HG03439 (cell line): ENCODE measurements at regions not wholly inside any gene's neighbourhood (a gene's known extent, or its start where the extent isn't known, plus 50 kb on each side); places are given as distances from the start of the nearest gene placed in this dataset.

ENCODE experiments used
- ATAC-seq: cut with Tn5 transposase; IDR thresholded peaks from one replicate; pipeline ENCODE4 v1.9.1; 2021; ENCODE audit warnings: mild to moderate bottlenecking, moderate library complexity; ENCODE audit not compliant: unreplicated experiment

- no peak for ATAC-seq
These were observed 539.7 kb upstream of the MARCKS start for GRCh38 chr6:113317442-113317841.

DNA sequence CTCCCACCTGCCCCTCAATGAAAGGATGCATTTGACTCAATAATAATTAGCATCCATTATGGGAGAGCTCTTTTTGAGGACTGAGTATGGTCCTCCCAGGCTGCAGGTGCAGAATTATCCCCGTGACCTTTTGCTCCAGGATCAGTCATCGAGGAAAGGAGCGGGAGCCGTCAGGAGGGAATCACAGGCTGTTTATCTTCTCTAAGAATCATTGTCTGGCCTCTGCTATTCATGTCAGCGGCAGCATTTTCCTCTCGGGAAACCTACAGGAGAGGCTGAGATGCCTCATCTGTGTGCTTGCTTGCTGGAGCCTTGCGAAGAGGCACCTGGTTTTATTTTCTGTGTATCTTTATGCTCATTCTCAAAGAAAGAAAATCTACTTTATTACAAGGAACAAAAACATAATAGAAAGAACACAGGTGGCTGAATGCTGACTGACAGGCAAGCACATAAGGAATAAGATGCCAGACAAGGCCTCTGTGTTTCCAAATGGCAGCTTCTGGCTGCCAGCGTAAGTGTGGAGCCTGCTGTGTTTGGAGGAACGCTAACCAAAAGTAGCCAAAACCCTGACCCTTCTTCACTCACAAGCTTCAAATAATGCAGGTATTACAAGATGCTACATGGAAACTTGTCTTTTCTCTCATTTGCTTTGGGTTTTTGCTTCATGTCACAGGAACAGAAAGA is 539.1 kb upstream of the MARCKS start:
- no peak for ATAC-seq

DNA sequence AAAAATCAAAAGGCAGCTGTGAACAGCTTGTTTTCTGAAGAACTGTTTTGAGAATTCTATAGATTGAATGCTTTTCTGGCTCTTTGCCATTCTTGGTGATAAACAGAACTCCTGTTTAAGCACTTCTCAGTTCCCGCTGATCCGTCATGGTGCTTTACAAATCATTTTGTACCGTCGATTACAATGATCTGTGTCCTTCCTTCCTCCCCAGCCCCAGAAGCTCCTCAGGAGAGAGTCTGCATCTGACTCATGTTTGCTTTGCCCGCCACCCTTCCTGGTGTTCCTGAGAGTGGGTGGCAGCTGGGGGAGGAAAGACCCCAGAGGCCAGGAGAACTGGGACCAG is 538.6 kb upstream of the MARCKS start:
- ATAC-seq, result no peak

- no peak for ATAC-seq
These were observed 536.5 kb upstream of the MARCKS start for GRCh38 chr6:113320653-113321052.

- ATAC-seq, result no peak
These were observed 530.4 kb upstream of the MARCKS start for GRCh38 chr6:113326781-113327180.

DNA sequence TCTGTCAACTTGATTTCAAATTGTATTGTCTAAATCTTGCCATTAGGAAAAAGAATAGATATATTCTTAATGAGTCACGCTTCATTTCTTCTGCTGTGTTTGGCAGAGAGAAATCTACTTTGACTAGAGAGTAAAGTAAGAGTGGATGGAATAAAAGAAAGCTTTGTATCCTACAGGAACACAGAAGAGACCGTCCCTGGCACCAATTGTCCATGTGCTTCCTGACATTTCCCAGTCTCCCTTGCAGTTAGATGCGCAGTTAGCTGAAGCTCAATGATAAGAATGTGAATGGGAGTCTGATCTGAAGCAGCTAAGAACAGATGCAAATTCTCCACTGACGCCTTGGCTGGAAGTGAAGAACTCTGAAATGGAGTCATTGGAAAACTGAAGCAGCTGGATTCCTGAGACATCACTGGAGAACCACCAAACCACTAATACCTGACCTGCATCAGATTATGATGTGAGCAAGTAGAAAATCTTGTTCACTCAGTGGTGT is 528.2 kb upstream of the MARCKS start:
- no peak for ATAC-seq

DNA sequence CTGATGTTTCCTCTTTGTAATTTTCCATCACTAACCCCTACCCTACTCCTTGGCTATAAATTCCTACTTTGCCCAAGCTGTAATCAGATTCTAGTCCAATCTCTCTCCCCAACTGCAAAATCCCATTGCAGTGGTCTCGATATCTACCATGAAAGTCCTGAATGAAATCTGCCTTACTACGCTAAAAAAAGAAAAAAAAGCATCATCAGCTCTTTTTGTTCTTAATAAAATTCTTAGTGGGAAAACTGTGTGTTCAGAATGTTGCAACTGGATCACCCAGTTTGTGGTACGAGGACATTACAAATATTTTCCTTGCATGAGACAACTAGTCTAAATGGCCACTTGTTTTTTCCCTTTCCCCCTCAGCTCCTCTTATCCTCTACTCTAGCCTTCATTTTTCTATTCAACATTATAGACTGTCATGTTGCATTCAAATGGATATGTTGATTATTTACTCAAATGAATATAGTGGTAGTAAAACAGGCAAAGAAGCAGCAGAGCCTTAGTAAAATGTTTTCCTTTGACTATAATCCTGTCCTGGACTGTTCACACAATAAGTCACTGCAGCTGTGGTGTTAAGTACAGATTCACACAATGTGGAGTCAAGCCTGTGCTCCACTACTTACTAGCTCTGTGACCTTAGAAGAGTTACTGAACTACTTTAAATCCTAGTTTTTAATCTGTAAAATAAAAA is 527.1 kb upstream of the MARCKS start:
- no peak for ATAC-seq

DNA sequence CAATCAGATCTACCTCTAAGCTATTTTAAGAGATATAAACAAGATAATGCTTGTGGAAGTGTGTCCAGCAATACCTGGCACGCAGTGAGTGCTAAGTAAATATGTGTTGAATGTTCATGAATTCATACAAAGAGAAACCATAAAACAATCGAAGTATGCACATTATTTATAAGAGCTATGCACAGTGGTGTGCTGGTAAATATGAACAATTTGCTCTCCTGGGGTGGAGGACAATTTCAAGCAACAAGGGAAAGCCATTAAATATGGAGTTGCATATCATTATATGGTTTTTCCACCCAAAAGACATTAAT is 526.6 kb upstream of the MARCKS start:
- no peak for ATAC-seq

DNA sequence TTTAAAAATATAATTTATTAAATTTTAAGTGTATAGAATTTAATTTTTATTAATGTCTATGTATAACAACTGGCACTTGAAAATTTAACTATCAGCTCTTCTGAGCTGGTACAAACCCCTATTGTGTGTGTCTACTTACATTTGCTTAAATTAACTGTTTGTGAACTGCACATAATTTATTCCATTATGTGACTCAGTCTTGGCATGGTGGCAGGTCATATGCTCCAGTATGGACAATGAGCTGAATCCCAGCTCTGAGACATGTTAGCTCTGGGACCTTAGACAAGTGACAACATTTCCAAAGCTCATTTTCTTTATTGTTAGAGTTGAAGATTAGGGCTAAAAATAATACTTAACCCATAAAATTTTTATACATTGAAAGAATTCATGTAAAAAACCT is 526.1 kb upstream of the MARCKS start:
- no peak for ATAC-seq

- no peak for ATAC-seq
These were observed 518.5 kb upstream of the MARCKS start for GRCh38 chr6:113338644-113339043.

GRCh38 chr6:113339209-113339608 is 517.9 kb upstream of the MARCKS start:
- ATAC-seq, result no peak

- ATAC-seq, result no peak
These were observed 516.8 kb upstream of the MARCKS start for GRCh38 chr6:113340371-113340770.

- ATAC-seq, result no peak
These were observed 513.2 kb upstream of the MARCKS start for GRCh38 chr6:113343940-113344339.

- no peak for ATAC-seq
These were observed 512.2 kb upstream of the MARCKS start for GRCh38 chr6:113344969-113345368.

DNA sequence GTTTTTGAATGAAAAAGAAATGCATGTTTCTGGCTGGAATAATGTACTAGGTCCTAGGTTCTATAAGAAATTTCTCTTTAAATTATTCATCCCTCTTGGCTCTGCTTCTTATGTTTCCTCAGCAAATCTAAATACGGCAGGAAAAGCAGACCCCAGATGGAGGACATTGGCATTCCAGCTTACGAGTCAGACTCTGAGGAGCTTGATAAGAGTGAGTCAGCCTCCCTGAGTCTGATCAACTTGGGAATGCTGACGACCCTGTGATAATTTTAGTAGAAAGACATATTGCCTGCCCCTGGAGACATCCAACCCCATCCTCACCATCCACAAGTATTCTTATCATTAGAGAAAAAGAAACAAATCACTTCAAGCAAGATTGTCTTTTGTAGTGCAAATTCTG is 509.7 kb upstream of the MARCKS start:
- ATAC-seq, result no peak

DNA sequence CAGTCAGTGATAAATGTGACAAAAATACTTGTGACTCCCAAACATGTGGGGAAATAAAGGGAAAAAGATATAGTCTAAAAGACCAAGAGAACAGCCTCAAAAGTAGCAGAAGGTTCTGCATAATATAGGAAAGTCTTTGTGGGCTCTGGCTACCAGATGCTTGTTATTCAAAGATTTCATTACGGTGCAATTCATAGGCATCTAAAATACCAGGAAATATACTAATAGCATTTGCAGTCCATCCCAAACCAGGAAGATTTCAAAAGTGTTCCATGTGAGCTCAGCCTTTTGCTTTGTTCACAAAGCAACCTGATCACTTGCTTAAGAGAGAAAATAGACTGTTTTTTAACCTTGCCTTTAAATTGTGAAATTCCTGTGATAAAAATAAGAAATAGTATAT is 506.7 kb upstream of the MARCKS start:
- ATAC-seq, result no peak

DNA sequence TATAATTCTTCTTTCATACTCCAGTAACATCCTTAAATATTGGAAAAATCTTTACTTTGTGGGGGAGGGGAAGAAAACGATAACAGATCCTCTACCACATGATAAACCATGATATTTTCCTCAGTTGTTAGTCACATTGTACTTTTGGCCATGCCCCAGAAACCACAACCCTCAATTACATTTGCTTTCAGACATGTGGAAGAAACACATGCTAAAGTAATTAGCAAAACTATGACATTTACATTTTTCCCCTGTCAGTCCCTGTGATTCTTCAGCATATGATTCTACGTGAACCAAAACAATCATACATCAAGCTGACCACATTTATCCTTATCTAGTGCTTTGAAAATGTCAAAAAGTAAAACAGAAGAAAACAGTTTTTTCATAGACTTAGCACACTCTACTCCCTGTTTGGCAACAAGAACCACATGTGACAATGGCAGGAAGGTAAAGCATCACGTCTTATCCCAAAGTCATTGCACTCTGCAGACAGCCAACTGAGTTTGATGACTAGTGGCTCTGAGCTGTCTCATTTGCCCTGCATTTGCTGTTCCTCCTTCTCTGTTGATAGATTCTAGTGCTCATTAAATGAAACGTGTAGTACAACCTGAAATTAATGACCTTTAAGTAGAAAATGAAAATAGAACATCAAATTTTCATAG is 505.8 kb upstream of the MARCKS start:
- no peak for ATAC-seq

DNA sequence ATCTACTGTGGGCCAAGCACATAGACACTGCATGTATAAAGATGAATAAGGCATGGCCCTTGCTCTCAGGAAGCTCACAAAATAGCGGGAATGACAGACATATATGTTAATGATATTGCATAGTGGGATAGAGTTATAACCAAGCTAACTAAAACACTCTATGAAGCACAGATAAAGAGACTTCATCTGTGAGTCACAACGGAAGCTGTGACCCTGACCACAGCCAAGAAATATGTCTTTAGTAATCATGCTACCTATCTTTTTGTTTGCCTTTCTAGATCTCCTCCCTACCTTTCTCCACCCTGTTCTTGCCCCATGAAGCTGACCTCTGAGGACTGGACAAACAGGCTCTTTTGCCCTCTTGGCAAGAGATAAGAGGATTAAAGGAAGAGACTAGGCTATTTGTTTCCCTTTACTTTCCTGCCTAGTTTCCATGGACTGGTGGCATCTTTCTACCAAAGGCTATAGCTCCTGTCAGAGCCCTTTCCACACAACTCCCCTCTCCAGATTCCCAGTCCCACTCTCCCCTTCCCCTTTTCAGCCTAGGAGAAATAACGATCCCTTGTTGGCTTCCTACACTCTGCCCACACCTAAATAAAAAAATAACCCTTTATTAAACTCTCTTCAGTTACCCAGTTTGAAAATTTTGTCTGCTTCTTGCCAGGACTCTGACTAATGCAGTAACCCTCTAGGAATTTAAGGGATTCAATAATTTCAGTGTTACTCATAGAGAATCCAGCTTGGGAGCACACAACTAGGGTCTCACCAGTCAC is 504.9 kb upstream of the MARCKS start:
- no peak for ATAC-seq

- no peak for ATAC-seq
These were observed 504.3 kb upstream of the MARCKS start for GRCh38 chr6:113352831-113353230.

- no peak for ATAC-seq
These were observed 503.8 kb upstream of the MARCKS start for GRCh38 chr6:113353392-113353791.

GRCh38 chr6:113354204-113354895 is 502.8 kb upstream of the MARCKS start:
- ATAC-seq, result no peak
